SK-N-MC (cell line): ENCODE measurements at regions not wholly inside any gene's neighbourhood (a gene's known extent, or its start where the extent isn't known, plus 50 kb on each side); places are given as distances from the start of the nearest gene placed in this dataset.

Experiments used
- EZH2 ChIP-seq: fragments of 200-600 bp; sonication (generic); IDR thresholded peaks from one replicate; pipeline ENCODE4 v1.6.1; 2017; ENCODE audit warnings: antibody characterized with exemption
- POLR2AphosphoS5 ChIP-seq: IDR thresholded peaks from 2 replicates; pipeline ENCODE4 v1.6.1; 2012; ENCODE audit warnings: mild to moderate bottlenecking, low read depth, low read length, borderline replicate concordance

- TF ChIP-seq EZH2 (no peak), POLR2AphosphoS5 (no peak)
Measured at GRCh38 chr3:76668653-76669052, 371.2 kb upstream of the ROBO2 start.
